ENCODE measurements at regions not wholly inside any gene's neighbourhood (a gene's known extent, or its start where the extent isn't known, plus 50 kb on each side); places are given as distances from the start of the nearest gene placed in this dataset.

DNA sequence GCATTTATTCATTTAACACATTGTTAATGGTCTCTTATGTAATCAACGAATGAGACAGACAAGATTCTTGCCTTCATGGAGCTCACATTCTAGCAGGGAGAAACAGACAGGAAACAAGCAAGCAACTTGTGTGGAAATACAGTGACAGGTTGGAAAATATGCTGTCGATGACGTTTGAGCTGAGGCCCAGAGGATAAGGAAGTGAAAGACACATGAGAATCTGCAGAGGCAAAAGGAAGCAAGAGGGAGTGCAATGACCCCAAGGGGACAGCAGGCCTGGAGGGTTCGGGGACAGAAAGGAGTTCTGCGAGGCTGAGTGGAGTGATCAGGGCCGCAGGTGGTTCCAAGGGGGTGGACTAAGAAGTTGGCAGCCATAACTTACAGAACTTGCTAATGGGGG is 60.6 kb upstream of the AKT3 start:
- Histone ChIP-seq H3K27me3 (no peaks in the 10 kb centered on the region), H3K27ac (no peak overlapping the region), H3K9me3 (replicated peaks) (no peaks in the 10 kb centered on the region), H3K4me3 (no peak overlapping the region), H3K36me3 (no peaks in the 10 kb centered on the region), H3K4me1 (no peaks in the 10 kb centered on the region)
- no peak for DNase-seq

DNA sequence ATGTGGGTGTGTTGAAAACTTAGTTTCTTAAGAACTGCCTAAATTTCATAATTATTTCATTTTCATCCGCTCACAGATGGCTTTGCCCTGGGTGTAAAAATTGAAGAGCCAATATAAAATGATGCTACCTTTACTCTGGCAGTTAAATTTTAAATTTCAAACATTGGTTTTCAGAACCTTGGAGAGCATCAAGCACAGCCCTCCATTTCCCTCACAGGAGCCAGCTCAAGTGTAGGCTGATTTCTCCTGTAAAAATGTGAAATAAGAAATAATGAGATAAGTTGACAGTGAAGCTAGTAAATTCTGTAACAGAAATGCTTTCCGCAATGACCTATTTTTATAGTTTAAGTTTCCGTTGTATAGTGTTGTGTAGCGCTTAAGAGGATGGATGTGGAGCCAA is 53.9 kb upstream of the AKT3 start:
- H3K27me3 ChIP-seq = no peaks in the 10 kb centered on the region
- no peak overlapping the region for H3K4me3 ChIP-seq
- H3K4me1 ChIP-seq = no peaks in the 10 kb centered on the region
- H3K36me3 ChIP-seq = no peaks in the 10 kb centered on the region
- H3K27ac ChIP-seq = no peak overlapping the region
- H3K9me3 ChIP-seq (replicated peaks) = no peaks in the 10 kb centered on the region
- no peak for DNase-seq

DNA sequence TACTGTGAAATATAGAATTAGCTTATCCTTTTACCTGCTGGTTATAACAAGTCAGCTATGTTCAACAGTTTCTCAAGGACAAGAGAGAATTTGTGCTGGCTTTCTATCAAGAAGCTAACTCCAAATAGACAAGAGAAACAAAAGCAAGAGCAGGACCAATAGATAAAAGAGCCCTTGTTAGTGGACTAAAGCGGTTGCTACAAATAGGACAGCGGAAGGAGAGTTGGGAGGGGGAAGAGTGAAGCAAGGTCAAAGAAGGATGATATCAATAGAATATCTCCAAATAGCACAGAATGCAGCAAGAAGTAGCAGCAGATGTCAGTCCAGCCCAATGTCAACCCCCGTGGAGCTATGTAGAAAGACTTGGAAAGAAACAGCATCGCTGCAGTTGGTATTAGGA is 53.0 kb upstream of the AKT3 start:
- Histone ChIP-seq H3K4me1 (no peaks in the 10 kb centered on the region), H3K27me3 (no peaks in the 10 kb centered on the region), H3K4me3 (no peak overlapping the region), H3K9me3 (replicated peaks) (no peaks in the 10 kb centered on the region), H3K36me3 (no peaks in the 10 kb centered on the region), H3K27ac (no peak overlapping the region)
- DNase-seq = no peak

DNA sequence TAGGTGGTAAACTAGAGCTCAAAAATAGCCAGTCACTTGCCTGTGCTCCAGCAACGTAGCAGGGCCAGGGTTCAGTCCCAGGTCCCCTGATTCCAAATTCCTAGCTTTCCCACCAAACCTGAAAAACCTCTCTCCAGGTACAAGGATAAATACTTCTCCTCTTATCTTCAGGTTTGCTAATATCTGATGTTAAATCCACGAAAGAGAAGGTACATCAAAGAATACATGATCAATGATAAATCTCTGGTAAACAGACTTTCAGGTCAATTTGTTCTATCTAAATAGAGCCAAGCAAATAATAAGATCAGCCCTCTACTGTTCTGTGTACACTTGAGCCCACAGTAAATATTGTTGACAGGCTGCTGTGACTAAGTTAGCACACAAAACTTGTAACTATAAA is 52.1 kb upstream of the AKT3 start:
- no peaks in the 10 kb centered on the region for H3K4me1 ChIP-seq
- no peaks in the 10 kb centered on the region for H3K36me3 ChIP-seq
- no peak overlapping the region for H3K4me3 ChIP-seq
- H3K9me3 ChIP-seq (replicated peaks) = no peaks in the 10 kb centered on the region
- no peaks in the 10 kb centered on the region for H3K27me3 ChIP-seq
- DNase-seq = no peak
- H3K27ac ChIP-seq = no peak overlapping the region
